Fibroblast of skin of left biceps (primary cell): ENCODE measurements at regions not wholly inside any gene's neighbourhood (a gene's known extent, or its start where the extent isn't known, plus 50 kb on each side); places are given as distances from the start of the nearest gene placed in this dataset.
"Not testable (repeated sequence)": the region's sequence is repeated elsewhere in the genome, so short reads cannot be mapped to it uniquely, and the experiment has no call there.

Source experiments
- DNase-seq, 2 experiments: peaks; one replicate each; pipeline ENCODE4 v3.0.0-alpha.2; 2013; ENCODE audit warnings: low read depth in 2 of 2

- DNase-seq: no peak
These were observed 905.8 kb downstream of the SLITRK1 start for GRCh38 chr13:82976499-82976898.

DNA sequence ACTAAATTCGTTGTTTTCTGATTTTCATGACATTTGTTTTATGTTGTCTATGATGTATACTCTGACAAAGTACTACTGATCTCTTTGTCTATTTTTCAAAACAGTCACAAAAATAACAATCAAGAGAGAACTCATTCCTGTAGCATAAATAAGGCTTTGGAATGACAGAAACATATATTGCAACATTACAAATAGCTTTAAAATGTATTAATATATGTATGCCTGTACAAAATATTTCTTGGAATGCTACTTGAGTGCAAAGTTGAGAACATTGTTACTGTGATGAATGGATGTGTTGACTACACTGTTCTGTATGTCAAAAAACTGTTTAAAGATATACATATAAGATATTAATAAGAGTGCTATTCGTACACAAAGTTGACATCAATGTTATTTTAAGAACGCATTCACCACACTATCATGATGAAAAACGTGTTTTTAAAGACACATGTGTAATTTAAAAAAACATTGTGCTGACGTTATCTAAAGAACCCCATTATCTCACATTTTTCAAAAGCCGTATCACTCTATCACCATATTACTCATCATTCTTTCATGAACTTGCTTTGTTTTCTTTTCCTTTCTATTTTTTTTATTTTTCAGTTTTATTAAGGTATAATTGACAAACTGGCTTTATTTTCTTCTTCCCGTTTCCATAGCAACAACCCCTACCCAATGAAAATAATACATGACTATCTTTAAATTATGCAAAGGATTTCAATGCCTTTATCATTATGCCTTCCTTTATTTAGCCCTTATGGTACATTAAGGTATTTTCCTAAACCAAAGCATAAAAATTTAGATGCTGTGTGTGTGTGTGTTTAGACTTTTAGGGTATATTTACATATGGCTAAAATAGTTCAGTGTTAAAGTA, 918.8 kb downstream of the SLITRK1 start:
- peak in 1 of 2 experiments; percentile 6 for DNase-seq

GRCh38 chr13:82962397-82962796, 919.9 kb downstream of the SLITRK1 start:
- DNase-seq: no peak

DNA sequence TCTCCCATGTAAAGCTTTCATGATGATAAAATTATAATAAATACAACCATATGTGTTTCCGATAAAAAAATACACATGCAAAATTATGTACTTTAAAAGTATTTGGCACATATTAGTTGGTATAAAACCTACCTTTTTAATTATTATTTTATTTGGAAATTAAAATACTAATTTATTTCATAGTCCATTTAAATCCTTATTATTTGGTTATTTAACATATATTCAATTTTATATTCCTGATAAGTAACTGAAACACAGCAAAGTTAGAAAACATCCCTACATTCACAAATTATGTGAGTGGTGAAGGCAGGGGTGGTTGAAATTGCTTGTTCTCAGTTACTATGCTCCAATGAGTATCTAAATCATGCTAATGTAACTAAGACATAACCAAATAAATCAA, 920.5 kb downstream of the SLITRK1 start:
- DNase-seq: no peak

- DNase-seq: not testable (repeated sequence)
These were observed 929.9 kb downstream of the SLITRK1 start for GRCh38 chr13:82952336-82952735.

DNA sequence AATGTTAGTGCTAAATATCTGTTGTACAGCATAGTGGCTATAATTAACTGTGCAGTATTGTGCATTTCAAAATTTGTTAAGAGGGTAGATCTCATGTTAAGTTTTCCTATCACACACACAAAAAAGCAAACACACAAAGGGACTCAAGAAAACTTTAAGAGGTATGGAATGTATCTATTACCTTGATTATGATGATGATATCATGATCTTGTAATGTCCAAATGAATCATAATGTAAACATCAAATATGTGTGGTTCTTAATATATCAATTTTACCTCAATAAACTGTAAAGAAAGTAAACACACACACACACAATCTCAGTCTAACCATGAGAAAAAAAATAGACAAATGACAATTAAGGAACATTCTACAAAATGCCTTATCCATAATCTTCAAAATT, 934.6 kb downstream of the SLITRK1 start:
- DNase-seq: no peak

DNA sequence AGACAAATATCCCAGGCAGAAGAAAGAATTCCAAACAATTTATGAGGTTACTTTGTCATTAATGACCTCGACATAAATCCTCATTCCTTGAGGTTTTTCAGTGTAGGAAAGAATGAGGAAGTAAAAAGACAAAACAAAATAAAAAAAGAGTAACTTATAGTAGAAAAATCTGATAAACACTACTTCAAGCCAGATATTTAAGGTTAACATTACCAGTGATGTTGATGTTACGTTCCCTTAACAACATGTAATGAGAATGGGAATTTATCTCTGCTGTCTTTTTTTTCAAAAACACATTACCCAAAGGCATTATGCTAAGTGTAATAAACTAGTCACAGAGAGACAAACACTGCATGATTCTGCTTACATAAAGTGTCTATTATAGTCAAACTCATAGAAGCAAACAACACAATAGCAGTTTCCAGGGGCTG, 935.1 kb downstream of the SLITRK1 start:
- DNase-seq: peak in 1 of 2 experiments; percentile 1

DNA sequence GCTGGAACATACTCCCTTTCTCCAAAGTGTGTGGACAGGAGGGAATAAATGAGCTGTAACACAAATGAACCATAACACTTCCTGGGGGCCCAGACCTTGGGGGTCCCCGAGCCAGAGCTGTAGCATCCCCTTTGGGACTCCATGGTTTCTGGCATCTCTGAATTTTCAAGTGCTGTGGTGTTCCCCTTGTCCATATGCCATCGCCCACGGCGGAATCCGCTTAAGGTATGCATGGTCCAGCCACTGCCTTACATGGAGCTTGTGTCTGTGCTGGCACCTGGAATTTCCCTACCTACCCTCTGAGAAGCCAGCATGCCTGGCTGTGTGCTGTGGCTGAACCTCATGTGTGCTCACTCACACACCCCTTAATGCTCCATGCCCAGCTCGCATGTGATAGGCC, 943.6 kb downstream of the SLITRK1 start:
- DNase-seq: no peak

- DNase-seq: peak; percentile 25 to 29
These were observed 948.3 kb downstream of the SLITRK1 start for GRCh38 chr13:82934000-82934399.

GRCh38 chr13:82925114-82925513, 957.2 kb downstream of the SLITRK1 start:
- DNase-seq: no peak

DNA sequence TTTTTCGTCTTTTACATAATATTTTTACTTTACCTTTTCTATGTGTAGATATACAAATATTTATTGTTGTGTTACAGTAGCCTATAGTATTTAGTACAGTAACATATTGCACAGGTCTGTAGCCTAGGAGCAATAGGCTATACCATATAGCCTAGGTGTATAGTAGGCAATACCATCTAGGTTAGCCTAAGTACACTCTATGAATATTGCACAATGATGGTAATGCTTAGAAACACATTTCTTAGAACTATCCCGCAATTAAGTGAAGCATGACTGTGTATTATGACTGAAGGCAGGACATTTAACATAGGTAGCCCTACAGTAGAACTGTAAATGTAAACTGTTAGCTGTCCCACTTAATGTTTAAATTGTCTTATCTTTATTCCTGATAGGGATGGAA, 964.3 kb downstream of the SLITRK1 start:
- no peak for DNase-seq

DNA sequence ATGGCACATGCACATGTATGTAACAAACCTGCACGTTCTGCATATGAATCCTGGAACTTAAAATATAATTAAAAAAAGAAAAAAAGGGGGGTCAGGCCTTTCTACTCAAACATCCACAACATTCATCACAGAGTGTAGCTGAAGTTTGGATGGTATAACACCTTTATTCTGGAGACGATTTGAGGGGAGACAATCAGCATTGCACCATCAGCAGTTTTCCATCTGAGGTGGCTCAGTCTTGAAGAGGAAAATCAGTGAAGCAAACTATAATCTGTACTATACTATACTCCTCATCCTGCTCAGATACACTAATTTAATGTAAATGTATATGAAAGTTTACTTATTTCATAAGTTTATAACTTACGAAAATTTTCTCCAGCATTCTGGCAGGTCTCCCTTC, 969.7 kb downstream of the SLITRK1 start:
- no peak for DNase-seq

DNA sequence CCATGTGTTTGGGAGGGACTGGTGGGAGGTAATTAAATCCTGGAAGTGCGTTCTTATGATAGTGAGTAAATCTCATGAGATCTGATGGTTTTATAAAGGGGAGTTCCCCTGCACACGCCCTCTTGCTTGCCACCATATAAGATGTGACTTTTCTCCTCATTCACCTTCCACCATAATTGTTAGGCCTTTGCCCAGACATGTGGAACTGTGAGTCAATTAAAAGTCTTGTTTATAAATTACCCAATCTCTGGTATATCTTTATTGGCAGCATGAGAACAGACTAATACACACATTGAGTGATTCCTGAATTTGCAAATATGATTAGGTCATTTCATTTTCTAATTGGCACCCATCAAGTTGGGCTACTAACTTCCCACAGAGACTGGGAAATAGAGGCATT, 977.2 kb downstream of the SLITRK1 start:
- no peak for DNase-seq

- no peak for DNase-seq
These were observed 981.8 kb downstream of the SLITRK1 start for GRCh38 chr13:82900453-82900852.

DNA sequence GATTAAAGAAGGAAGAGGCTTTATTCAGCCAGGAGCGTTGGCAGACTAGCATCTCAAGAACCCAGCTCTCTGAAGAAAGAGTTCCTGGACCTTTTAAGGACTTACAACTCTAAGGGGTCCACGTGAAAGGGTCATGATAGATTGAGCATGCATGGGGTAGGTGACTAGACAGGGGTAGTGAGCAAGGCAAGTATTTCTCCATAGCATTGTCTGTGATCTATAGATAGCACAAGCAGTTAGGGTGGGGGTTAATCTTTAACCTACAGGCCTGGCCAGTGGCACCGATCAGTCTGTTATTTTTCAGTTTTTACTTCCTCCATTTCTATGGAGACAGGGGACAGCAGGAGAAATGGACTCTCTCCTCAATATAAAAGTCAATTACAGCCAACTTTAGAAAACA, 983.7 kb downstream of the SLITRK1 start:
- no peak for DNase-seq

- no peak for DNase-seq
These were observed 1002.4 kb downstream of the SLITRK1 start for GRCh38 chr13:82879921-82880320.

DNA sequence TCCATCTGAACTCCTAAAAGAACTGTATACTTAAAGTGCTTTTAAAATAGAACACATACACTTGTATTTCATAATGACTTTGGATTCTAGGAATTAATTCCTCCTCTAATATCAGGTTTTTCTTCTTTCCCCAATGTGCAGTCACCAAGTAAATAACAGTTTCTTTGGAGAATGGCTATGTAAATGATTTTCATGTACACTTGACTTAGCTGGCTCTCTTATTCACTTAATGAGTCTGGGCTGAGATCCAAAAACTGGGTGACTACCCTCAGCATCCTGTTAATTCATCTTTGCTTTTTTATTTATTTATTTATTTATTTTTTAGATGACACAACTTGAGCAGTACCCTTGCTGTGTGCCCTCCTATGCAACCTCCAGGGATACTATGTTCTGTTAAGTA, 1003.7 kb downstream of the SLITRK1 start:
- no peak for DNase-seq

- DNase-seq: no peak
These were observed 1015.0 kb downstream of the SLITRK1 start for GRCh38 chr13:82867284-82867683.

DNA sequence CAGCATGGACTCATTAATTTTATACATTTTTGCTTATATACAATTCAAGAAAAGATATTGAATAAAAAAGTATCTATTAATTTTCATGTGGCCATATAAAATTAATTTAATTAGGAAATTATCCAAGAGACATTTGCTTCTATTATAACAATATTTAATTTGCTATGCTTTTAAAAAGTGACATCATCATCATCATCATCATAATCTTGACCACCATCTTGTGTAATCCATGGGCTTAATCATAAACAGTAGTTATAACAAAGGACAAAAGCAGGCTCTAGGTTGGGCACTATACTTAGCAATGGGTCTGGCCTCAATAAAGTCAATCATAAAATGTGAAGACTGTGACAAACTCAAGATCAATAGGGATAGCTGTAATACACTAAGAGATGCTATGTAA, 1031.6 kb downstream of the SLITRK1 start:
- no peak for DNase-seq

DNA sequence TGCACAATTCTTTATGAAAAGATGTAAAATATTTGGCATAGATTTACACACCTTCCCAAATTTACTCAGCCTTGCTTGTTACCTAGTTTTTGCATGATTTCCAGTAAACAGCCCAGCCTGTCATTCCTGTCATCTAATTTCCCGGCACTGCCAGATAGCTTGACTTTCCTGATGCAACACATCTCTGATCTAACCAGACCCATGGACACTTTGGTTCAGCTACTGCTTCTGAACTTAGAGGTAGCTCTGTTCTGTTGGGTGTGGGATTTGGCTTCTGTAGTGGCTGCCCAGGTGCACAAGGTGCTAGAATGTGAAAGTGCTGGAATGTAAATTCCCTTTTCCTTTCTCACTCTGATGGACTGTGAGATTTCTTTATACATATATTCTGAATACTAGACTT, 1033.5 kb downstream of the SLITRK1 start:
- DNase-seq: no peak

DNA sequence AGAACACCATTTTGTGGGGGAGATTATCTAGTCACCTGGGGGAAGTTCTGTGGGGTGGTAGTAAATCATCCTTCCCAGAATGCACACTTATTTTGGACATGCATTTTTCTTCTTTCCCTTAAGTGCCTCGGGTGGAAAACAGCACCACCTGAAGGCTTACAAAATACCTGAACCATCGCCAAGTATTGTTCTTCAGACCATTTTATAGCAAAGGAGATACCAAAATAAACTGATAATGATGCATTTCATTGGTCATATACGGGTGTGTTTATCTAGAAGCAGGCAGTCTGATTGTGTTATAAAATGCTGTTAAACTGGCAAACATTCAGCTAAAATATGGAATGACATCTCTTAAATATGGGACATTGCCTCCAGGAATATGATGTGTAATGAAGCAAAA, 1034.7 kb downstream of the SLITRK1 start:
- DNase-seq: no peak

DNA sequence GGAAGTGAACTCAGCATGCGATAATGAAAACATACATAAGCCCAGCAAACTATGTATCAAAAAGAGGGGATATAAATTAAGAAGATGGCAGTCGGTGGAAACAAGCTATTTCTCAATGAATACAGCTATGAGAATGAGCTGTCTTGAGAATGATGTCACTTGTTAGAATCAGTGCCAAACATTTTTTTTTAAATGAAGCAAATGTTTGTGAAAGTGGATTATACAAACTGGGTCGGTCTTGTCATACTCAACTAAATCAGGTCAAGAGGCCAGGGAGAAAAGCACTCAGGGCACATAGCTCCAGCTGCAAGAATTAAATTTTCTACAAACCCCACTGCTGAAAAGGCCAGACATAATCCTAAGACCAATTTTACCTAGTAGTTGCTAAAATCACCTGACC, 1048.4 kb downstream of the SLITRK1 start:
- DNase-seq: no peak

DNA sequence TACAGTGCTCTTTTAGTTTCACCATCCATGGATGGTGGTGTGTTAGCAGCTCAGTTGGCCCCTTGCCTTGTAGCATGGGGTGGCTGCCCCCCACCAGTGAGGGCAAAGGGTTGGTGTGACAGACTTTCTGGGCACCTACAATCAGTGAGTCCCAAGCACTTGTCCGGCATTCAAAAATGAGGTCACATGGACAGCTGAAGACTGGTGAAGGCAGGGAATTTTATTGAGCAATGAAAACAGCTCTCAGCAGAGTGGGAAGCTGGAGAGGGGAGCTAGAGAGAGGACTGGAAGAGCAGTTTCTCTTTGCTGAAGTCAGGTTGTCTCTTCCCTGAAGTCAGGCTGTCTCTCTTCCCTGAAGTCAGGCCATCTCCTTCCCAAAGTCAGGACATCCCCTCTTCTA, 1053.2 kb downstream of the SLITRK1 start:
- no peak for DNase-seq

GRCh38 chr13:82827724-82828123, 1054.5 kb downstream of the SLITRK1 start:
- no peak for DNase-seq
